HL-60 (cell line): ENCODE measurements at regions not wholly inside any gene's neighbourhood (a gene's known extent, or its start where the extent isn't known, plus 50 kb on each side); places are given as distances from the start of the nearest gene placed in this dataset.

Experiments used
- CTCF ChIP-seq: IDR thresholded peaks from one replicate; pipeline ENCODE4 v1.5.1; 2011; ENCODE audit warnings: low read length, control low read depth, inconsistent platforms; ENCODE audit not compliant: insufficient read depth
- GABPA ChIP-seq: IDR thresholded peaks from 2 replicates; pipeline ENCODE4 v1.6.1; 2012; ENCODE audit warnings: low read depth
- POLR2AphosphoS5 ChIP-seq: IDR thresholded peaks from 2 replicates; pipeline ENCODE4 v1.6.1; 2012; ENCODE audit warnings: low read depth
- REST ChIP-seq: IDR thresholded peaks from 2 replicates; pipeline ENCODE4 v1.6.1; 2012; ENCODE audit warnings: low read depth; ENCODE audit not compliant: insufficient replicate concordance

- no peak for TF ChIP-seq CTCF
- no peak for TF ChIP-seq POLR2AphosphoS5
- no peak for TF ChIP-seq GABPA
- no peak for TF ChIP-seq REST
Observed at GRCh38 chr3:139113993-139114375, 69.3 kb upstream of the PRR23C start.
